ENCODE measurements at regions not wholly inside any gene's neighbourhood (a gene's known extent, or its start where the extent isn't known, plus 50 kb on each side); places are given as distances from the start of the nearest gene placed in this dataset.

DNA sequence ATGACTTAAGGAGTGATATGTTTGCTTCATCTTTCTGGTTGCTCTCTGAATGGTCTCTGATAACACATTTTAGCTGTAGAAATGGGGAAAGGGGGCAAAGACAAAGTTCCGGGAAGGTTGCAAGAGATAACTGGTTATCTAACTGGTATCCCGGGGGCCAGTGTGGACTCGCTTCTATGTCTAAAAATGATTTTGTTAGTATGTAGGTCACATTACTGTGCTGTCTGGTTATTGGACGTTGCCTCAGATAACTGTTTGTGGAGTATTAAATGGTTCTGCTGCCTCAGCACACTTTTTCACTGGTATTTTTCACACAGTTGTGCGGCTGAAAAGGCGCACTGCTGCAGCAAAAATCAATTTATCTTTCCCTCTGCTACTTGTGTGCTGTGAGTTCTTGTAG is 63.0 kb upstream of the ZNF536 start:
- TF ChIP-seq CTCF (IDR thresholded peaks at IDR 0.05 in 8 of 11, conservative IDR thresholded peaks at IDR 0.05 in 3 of 11) (no peak), POLR2AphosphoS5 (IDR thresholded peaks at IDR 0.05) (no peak), POLR2A (IDR thresholded peaks at IDR 0.05) (no peak)
